Stomach (tissue), 8 donors: ENCODE measurements at regions not wholly inside any gene's neighbourhood (a gene's known extent, or its start where the extent isn't known, plus 50 kb on each side); places are given as distances from the start of the nearest gene placed in this dataset.
A peak's percentile ranks its signal among the peaks of the same experiment; 100 is the strongest.

Experiments used
- DNase-seq, 2 donors: peaks; one replicate each; pipeline versions ENCODE4 v3.0.0 to v3.0.0-alpha.2; 2013 to 2019
- H3K27ac ChIP-seq, 5 donors: fragments of 200-600 bp in 4 of 5; sonication (generic) in 4 of 5; one replicate each; pipeline ENCODE4 v1.5.1; 2013 to 2019; ENCODE audit warnings: mild to moderate bottlenecking in 1 of 5, moderate library complexity in 1 of 5
- H3K27me3 ChIP-seq, 3 donors: fragments of 200-600 bp; sonication (generic); one replicate each; pipeline ENCODE4 v1.5.1; 2017 to 2019; ENCODE audit warnings: mixed run types in 1 of 3
- H3K36me3 ChIP-seq, 4 donors: fragments of 200-600 bp; sonication (generic); 1 replicate in 3 of 4; 2 replicates in 1 of 4; pipeline ENCODE4 v1.5.1; 2016 to 2019
- H3K4me1 ChIP-seq, 4 donors: fragments of 200-600 bp; sonication (generic); one replicate each; pipeline ENCODE4 v1.5.1; 2016 to 2019
- H3K4me3 ChIP-seq, 4 donors: fragments of 200-600 bp; sonication (generic) in 3 of 4; one replicate each; pipeline ENCODE4 v1.5.1; 2016 to 2019; ENCODE audit warnings: mild to moderate bottlenecking in 1 of 4
- H3K9me3 ChIP-seq, 4 donors: fragments of 200-600 bp; sonication (generic); one replicate each; pipeline ENCODE4 v1.5.1; 2016 to 2019
- EP300 ChIP-seq: sonication (generic); formaldehyde crosslinking; IDR thresholded peaks from one replicate; pipeline ENCODE4 v1.6.1; 2017; ENCODE audit warnings: antibody characterized with exemption
- POLR2A ChIP-seq, 4 donors: fragments of 450-650 bp; IDR thresholded peaks; one replicate each; pipeline ENCODE4 v1.6.1; 2016; ENCODE audit warnings: antibody characterized with exemption in 4 of 4, control low read depth in 2 of 4, mild to moderate bottlenecking in 1 of 4, moderate library complexity in 1 of 4
- POLR2AphosphoS5 ChIP-seq, 3 donors: sonication (generic); formaldehyde crosslinking; IDR thresholded peaks; one replicate each; pipeline ENCODE4 v1.6.1; 2016; ENCODE audit warnings: antibody characterized with exemption in 3 of 3
- WGBS, 5 donors: extraction: QIAGEN DNeasy Blood & Tissue Kit in 3 of 5; methylation state at CpG; one replicate each; pipeline versions ENCODE4 v1.1.5 to v1.1.7; 2013 to 2018; 5-methylcytosine and 5-hydroxymethylcytosine counted together
- intact Hi-C: fragments of 100-400 bp; cut with DNase I; formaldehyde crosslinking; loops from one replicate; pipeline ENCODE4 v1.15.1; 2023; ENCODE audit warnings: low total_unique reads
- TF ChIP-seq, protein P1 (sequence below), 7 experiments: fragments of 450-650 bp in 4 of 7; fragments of 200-600 bp in 3 of 7; sonication (generic) in 3 of 7; IDR thresholded peaks; one replicate each; pipeline ENCODE4 v1.5.1; 2016 to 2019; ENCODE audit warnings: antibody characterized with exemption in 7 of 7, control low read depth in 2 of 7, mild to moderate bottlenecking in 1 of 7
- donor health status: healthy with polysubstance abuse.
- donor health status: Bipolar disorder and iron deficiency.
- donor health status: healthy.

DNA sequence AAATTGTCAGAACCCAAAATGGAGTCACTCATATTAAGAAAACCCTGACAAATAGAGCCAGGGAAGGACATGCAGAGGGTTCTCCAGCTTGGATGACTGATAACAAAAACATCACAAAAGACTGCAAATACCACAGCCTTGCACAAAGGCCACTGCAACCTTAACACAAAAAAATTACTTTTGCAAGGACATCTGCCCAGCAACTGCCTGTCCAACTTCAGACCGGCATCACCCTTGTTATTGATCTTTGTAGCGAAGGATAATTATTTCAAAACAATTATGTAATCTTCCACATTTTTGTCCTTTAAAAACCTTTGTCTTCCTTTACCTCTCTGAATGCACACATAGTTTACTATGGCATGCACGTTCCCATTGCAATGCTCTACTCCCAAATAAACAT, 100.6 kb upstream of the TBX3 start:
- no peak overlapping the region for H3K27ac ChIP-seq
- WGBS, 5 donors = 59 to 77% (median 60%) methylated on average over 3 of the region's 3 CpGs
- TF ChIP-seq POLR2AphosphoS5 (IDR thresholded peaks at IDR 0.05) (no peak), POLR2A (IDR thresholded peaks at IDR 0.05) (no peak), EP300 (no peak)
- TF ChIP-seq, protein P1, sequence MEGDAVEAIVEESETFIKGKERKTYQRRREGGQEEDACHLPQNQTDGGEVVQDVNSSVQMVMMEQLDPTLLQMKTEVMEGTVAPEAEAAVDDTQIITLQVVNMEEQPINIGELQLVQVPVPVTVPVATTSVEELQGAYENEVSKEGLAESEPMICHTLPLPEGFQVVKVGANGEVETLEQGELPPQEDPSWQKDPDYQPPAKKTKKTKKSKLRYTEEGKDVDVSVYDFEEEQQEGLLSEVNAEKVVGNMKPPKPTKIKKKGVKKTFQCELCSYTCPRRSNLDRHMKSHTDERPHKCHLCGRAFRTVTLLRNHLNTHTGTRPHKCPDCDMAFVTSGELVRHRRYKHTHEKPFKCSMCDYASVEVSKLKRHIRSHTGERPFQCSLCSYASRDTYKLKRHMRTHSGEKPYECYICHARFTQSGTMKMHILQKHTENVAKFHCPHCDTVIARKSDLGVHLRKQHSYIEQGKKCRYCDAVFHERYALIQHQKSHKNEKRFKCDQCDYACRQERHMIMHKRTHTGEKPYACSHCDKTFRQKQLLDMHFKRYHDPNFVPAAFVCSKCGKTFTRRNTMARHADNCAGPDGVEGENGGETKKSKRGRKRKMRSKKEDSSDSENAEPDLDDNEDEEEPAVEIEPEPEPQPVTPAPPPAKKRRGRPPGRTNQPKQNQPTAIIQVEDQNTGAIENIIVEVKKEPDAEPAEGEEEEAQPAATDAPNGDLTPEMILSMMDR (IDR thresholded peaks at IDR 0.05) = no peak
- DNase-seq = no peak
- no peaks in the 10 kb centered on the region for H3K36me3 ChIP-seq
- H3K4me1 ChIP-seq = peaks cover 0 to 4% (median 0%) of the 10 kb centered on the region in 4 donors
- H3K4me3 ChIP-seq = no peak overlapping the region
- intact Hi-C loops = no loop called here
- H3K9me3 ChIP-seq = no peaks in the 10 kb centered on the region
- H3K27me3 ChIP-seq = no peaks in the 10 kb centered on the region

DNA sequence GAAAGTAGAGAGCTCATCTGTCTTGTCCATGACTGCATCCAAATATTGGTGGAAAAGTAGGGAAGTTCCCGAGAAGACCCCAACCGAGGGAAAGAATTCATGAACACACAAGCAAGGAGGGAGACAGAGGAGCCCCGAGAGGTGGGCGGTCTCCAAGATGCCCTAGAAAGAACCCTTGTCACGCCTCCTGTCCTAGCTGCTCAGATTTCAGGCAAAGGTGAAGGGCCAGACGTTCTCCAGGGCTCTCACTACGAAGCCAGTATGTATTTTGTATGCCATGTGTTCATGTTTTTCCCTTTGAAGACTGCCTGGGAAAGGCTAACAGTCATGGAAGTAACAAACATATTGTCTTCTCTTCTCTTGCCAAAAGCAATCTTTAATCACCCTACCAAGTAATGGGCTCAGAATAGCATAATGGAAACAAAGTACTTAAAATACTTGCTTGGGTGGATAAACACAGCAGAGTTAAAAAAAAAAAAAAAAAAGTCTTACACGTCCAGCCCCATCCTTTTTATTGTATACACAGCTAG, 99.2 kb upstream of the TBX3 start:
- 26 to 37% (median 32%) methylated on average over 8 of the region's 8 CpGs for WGBS, 5 donors
- TF ChIP-seq POLR2A (IDR thresholded peaks at IDR 0.05) (no peak), EP300 (no peak), POLR2AphosphoS5 (IDR thresholded peaks at IDR 0.05) (no peak)
- TF ChIP-seq, protein P1 (IDR thresholded peaks at IDR 0.05) = no peak

DNA sequence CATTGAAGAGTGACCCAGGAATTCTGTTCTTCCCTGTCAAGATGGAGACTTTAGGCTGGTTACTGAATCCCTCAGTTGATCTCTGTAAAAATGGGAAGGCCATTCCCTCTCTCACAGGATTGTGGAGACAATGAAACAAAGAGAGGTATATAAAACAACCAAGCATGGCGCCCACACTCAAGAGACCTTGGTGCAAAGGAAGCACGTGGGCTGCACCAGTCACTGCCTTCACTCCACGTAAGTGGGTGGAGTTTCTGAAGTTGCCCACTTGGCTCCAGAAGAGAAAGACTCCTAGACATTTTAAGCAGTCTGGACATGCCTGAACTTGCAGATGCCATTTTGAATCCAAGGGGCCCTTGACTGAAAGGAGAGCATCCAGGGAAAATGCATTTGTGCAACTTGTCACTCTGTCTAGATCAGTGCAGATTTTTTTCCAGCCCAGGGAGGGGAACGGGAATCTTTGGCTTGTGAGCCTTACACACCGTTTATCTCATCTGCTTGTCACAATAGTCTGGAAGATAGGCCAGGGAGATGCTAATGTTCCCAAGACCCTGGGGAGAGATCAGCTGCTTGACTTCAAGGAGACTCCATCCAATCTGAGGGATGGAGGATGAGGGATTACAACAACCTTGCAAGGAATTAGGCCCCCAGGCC, 96.9 kb upstream of the TBX3 start:
- Histone ChIP-seq H3K36me3 (no peaks in the 10 kb centered on the region), H3K27ac (no peak overlapping the region), H3K9me3 (no peaks in the 10 kb centered on the region), H3K27me3 (no peaks in the 10 kb centered on the region), H3K4me3 (no peak overlapping the region), H3K4me1 (peaks cover 0 to 4% (median 0%) of the 10 kb centered on the region in 4 donors)
- no peak for DNase-seq
- no peak for TF ChIP-seq POLR2AphosphoS5 (IDR thresholded peaks at IDR 0.05)
- no peak for TF ChIP-seq EP300
- TF ChIP-seq POLR2A (IDR thresholded peaks at IDR 0.05) = no peak
- TF ChIP-seq, protein P1 (IDR thresholded peaks at IDR 0.05) = no peak
- WGBS, 5 donors = 63 to 72% (median 69%) methylated on average over 5 of the region's 5 CpGs
- intact Hi-C loops = no loop called here

More for the DNA sequence above, 99.2 kb upstream of the TBX3 start:
- Histone ChIP-seq H3K27me3 (no peaks in the 10 kb centered on the region), H3K4me3 (no peak overlapping the region), H3K27ac (no peak overlapping the region), H3K9me3 (no peaks in the 10 kb centered on the region), H3K36me3 (no peaks in the 10 kb centered on the region), H3K4me1 (peaks cover 0 to 4% (median 0%) of the 10 kb centered on the region in 4 donors)
- intact Hi-C loops = no loop called here
- peak in 1 of 2 donors; percentile 55 for DNase-seq

DNA sequence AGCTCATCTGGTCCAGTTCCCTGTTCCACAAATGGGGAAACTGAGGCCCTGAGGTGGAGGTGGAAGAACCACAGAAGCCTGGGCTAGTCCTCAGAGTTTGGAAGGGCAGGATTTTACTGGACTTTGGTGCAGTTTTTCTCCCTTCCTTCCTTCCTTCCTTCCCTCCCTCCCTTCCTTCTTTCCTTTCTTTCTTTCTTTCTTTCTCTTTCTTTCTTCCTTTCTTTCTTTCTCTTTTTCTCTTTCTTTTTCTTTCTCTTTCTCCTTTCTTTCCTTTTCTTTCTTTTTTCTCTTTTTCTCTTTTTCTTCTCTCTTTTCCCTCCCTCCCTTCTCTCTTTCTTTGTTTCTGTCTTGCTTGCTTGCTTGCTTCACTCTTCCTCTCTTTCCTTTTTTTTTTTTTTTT, 95.7 kb upstream of the TBX3 start:
- no peaks in the 10 kb centered on the region for H3K9me3 ChIP-seq
- intact Hi-C loops = no loop called here
- TF ChIP-seq EP300 = no peak
- H3K27ac ChIP-seq = no peak overlapping the region
- H3K36me3 ChIP-seq = no peaks in the 10 kb centered on the region
- H3K4me3 ChIP-seq = no peak overlapping the region
- H3K4me1 ChIP-seq = peaks cover 0 to 4% (median 0%) of the 10 kb centered on the region in 4 donors
- DNase-seq = no peak
- no peaks in the 10 kb centered on the region for H3K27me3 ChIP-seq

DNA sequence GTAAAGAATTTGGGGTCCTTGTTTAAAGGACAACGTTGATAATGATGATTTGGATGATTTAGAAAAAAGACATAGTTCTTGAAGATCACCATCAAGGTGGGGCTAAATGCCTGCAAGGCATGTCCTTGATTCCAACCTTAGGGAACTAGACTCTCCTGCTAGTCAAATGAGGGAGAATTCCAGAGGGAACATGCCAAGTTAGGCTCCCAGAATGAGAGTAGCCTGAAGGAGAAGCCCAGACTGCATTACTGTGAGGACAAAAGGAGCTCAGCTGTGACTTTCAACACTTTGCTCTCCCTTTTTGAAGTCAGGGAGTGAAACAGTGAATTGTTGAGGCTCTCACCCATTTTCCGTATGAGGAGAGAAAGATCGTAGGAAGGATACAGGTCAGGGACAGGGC, 95.2 kb upstream of the TBX3 start:
- no peak overlapping the region for H3K27ac ChIP-seq
- TF ChIP-seq EP300 = no peak
- TF ChIP-seq, protein P1 (IDR thresholded peaks at IDR 0.05) = no peak
- TF ChIP-seq POLR2A (IDR thresholded peaks at IDR 0.05) = no peak
- no peak for TF ChIP-seq POLR2AphosphoS5 (IDR thresholded peaks at IDR 0.05)
- no peak for DNase-seq
- H3K4me1 ChIP-seq = peaks cover 0 to 4% (median 0%) of the 10 kb centered on the region in 4 donors
- WGBS, 5 donors = 75 to 86% (median 80%) methylated on average over 3 of the region's 3 CpGs
- H3K27me3 ChIP-seq = no peaks in the 10 kb centered on the region
- H3K9me3 ChIP-seq = no peaks in the 10 kb centered on the region
- no peak overlapping the region for H3K4me3 ChIP-seq
- no peaks in the 10 kb centered on the region for H3K36me3 ChIP-seq
- intact Hi-C loops = no loop called here
